ENCODE measurements at regions not wholly inside any gene's neighbourhood (a gene's known extent, or its start where the extent isn't known, plus 50 kb on each side); places are given as distances from the start of the nearest gene placed in this dataset.

- Histone ChIP-seq H3K4me3 (no peak overlapping the region), H3K9ac (no peak overlapping the region), H3K4me1 (no peaks in the 10 kb centered on the region), H4K20me1 (no peaks in the 10 kb centered on the region), H3K36me3 (no peaks in the 10 kb centered on the region), H3K4me2 (no peak overlapping the region), H3K27ac (no peak overlapping the region), H3K27me3 (no peaks in the 10 kb centered on the region), H3K9me3 (no peaks in the 10 kb centered on the region)
- TF ChIP-seq Cebpa-rat (IDR thresholded peaks at IDR 0.05): no peak
These were observed 311.0 kb downstream of the GABRB2 start for GRCh38 chr5:161235569-161235968.

- Histone ChIP-seq H3K9ac (no peak overlapping the region), H3K27ac (no peak overlapping the region), H3K4me1 (no peaks in the 10 kb centered on the region), H3K4me3 (no peak overlapping the region), H3K4me2 (no peak overlapping the region), H4K20me1 (no peaks in the 10 kb centered on the region), H3K27me3 (no peaks in the 10 kb centered on the region), H3K9me3 (no peaks in the 10 kb centered on the region), H3K36me3 (no peaks in the 10 kb centered on the region)
- no peak for TF ChIP-seq Cebpa-rat (IDR thresholded peaks at IDR 0.05)
These were observed 313.0 kb downstream of the GABRB2 start for GRCh38 chr5:161233553-161233952.

- no peak for TF ChIP-seq Cebpa-rat (IDR thresholded peaks at IDR 0.05)
- Histone ChIP-seq H3K36me3 (no peaks in the 10 kb centered on the region), H3K4me3 (no peak overlapping the region), H3K9me3 (no peaks in the 10 kb centered on the region), H3K27ac (no peak overlapping the region), H3K4me1 (no peaks in the 10 kb centered on the region), H3K4me2 (no peak overlapping the region), H4K20me1 (no peaks in the 10 kb centered on the region), H3K27me3 (no peaks in the 10 kb centered on the region), H3K9ac (no peak overlapping the region)
These were observed 316.3 kb downstream of the GABRB2 start for GRCh38 chr5:161230221-161230620.

GRCh38 chr5:161219816-161220215 lies 326.7 kb downstream of the GABRB2 start:
- Histone ChIP-seq H3K9me3 (no peaks in the 10 kb centered on the region), H3K9ac (no peak overlapping the region), H3K27ac (no peak overlapping the region), H3K4me2 (no peak overlapping the region), H3K4me1 (no peaks in the 10 kb centered on the region), H4K20me1 (no peaks in the 10 kb centered on the region), H3K4me3 (no peak overlapping the region), H3K27me3 (no peaks in the 10 kb centered on the region), H3K36me3 (no peaks in the 10 kb centered on the region)
- no peak for TF ChIP-seq Cebpa-rat (IDR thresholded peaks at IDR 0.05)

- no peak overlapping the region for H3K4me2 ChIP-seq
- H3K27ac ChIP-seq: no peak overlapping the region
- TF ChIP-seq Cebpa-rat (IDR thresholded peaks at IDR 0.05): no peak
- no peaks in the 10 kb centered on the region for H3K36me3 ChIP-seq
- H3K4me3 ChIP-seq: no peak overlapping the region
- H3K4me1 ChIP-seq: no peaks in the 10 kb centered on the region
- H3K27me3 ChIP-seq: no peaks in the 10 kb centered on the region
- H3K9me3 ChIP-seq: no peaks in the 10 kb centered on the region
- H3K9ac ChIP-seq: no peak overlapping the region
- no peaks in the 10 kb centered on the region for H4K20me1 ChIP-seq
These were observed 329.6 kb downstream of the GABRB2 start for GRCh38 chr5:161216877-161217276.

GRCh38 chr5:161212123-161212712 lies 334.3 kb downstream of the GABRB2 start:
- Histone ChIP-seq H4K20me1 (no peaks in the 10 kb centered on the region), H3K27ac (no peak overlapping the region), H3K9ac (no peak overlapping the region)

GRCh38 chr5:161201558-161201957 lies 345.0 kb downstream of the GABRB2 start:
- Histone ChIP-seq H3K9me3 (peaks cover 9% of the 10 kb centered on the region), H3K27ac (no peak overlapping the region), H3K4me3 (no peak overlapping the region), H3K4me1 (no peaks in the 10 kb centered on the region), H4K20me1 (no peaks in the 10 kb centered on the region), H3K27me3 (no peaks in the 10 kb centered on the region), H3K9ac (no peak overlapping the region), H3K4me2 (no peak overlapping the region), H3K36me3 (no peaks in the 10 kb centered on the region)
- no peak for TF ChIP-seq Cebpa-rat (IDR thresholded peaks at IDR 0.05)

More at GRCh38 chr5:161212123-161212712, 334.3 kb downstream of the GABRB2 start:
- Histone ChIP-seq H3K4me2 (no peak overlapping the region), H3K4me1 (no peaks in the 10 kb centered on the region), H3K9me3 (no peaks in the 10 kb centered on the region), H3K4me3 (no peak overlapping the region), H3K36me3 (no peaks in the 10 kb centered on the region), H3K27me3 (no peaks in the 10 kb centered on the region)
- TF ChIP-seq Cebpa-rat (IDR thresholded peaks at IDR 0.05): no peak

GRCh38 chr5:161190778-161191177 lies 338.8 kb upstream of the ATP10B start:
- Histone ChIP-seq H3K27me3 (no peaks in the 10 kb centered on the region), H3K4me2 (no peak overlapping the region), H3K9me3 (no peaks in the 10 kb centered on the region), H3K4me1 (no peaks in the 10 kb centered on the region), H4K20me1 (no peaks in the 10 kb centered on the region), H3K4me3 (no peak overlapping the region), H3K9ac (no peak overlapping the region), H3K27ac (no peak overlapping the region), H3K36me3 (no peaks in the 10 kb centered on the region)
- no peak for TF ChIP-seq Cebpa-rat (IDR thresholded peaks at IDR 0.05)

GRCh38 chr5:161190086-161190485 lies 338.1 kb upstream of the ATP10B start:
- Histone ChIP-seq H3K27me3 (no peaks in the 10 kb centered on the region), H3K9me3 (no peaks in the 10 kb centered on the region), H3K4me1 (no peaks in the 10 kb centered on the region), H3K27ac (no peak overlapping the region), H3K4me3 (no peak overlapping the region), H3K36me3 (no peaks in the 10 kb centered on the region), H3K4me2 (no peak overlapping the region), H4K20me1 (no peaks in the 10 kb centered on the region), H3K9ac (no peak overlapping the region)
- no peak for TF ChIP-seq Cebpa-rat (IDR thresholded peaks at IDR 0.05)

- H3K4me2 ChIP-seq: no peak overlapping the region
These were observed 337.4 kb upstream of the ATP10B start for GRCh38 chr5:161189452-161189851.

GRCh38 chr5:161183559-161183958 lies 331.5 kb upstream of the ATP10B start:
- Histone ChIP-seq H3K36me3 (no peaks in the 10 kb centered on the region), H3K4me3 (no peak overlapping the region), H3K27ac (no peak overlapping the region), H3K9me3 (no peaks in the 10 kb centered on the region), H3K4me2 (no peak overlapping the region), H4K20me1 (no peaks in the 10 kb centered on the region), H3K27me3 (no peaks in the 10 kb centered on the region), H3K9ac (no peak overlapping the region), H3K4me1 (no peaks in the 10 kb centered on the region)
- TF ChIP-seq Cebpa-rat (IDR thresholded peaks at IDR 0.05): no peak

More at GRCh38 chr5:161189452-161189851, 337.4 kb upstream of the ATP10B start:
- Histone ChIP-seq H3K9me3 (no peaks in the 10 kb centered on the region), H3K9ac (no peak overlapping the region), H3K36me3 (no peaks in the 10 kb centered on the region), H3K4me3 (no peak overlapping the region), H3K4me1 (no peaks in the 10 kb centered on the region), H3K27ac (no peak overlapping the region), H4K20me1 (no peaks in the 10 kb centered on the region), H3K27me3 (no peaks in the 10 kb centered on the region)
- TF ChIP-seq Cebpa-rat (IDR thresholded peaks at IDR 0.05): no peak
